ENCODE measurements at regions not wholly inside any gene's neighbourhood (a gene's known extent, or its start where the extent isn't known, plus 50 kb on each side); places are given as distances from the start of the nearest gene placed in this dataset.
"Not testable (repeated sequence)": the region's sequence is repeated elsewhere in the genome, so short reads cannot be mapped to it uniquely, and the experiment has no call there.

DNA sequence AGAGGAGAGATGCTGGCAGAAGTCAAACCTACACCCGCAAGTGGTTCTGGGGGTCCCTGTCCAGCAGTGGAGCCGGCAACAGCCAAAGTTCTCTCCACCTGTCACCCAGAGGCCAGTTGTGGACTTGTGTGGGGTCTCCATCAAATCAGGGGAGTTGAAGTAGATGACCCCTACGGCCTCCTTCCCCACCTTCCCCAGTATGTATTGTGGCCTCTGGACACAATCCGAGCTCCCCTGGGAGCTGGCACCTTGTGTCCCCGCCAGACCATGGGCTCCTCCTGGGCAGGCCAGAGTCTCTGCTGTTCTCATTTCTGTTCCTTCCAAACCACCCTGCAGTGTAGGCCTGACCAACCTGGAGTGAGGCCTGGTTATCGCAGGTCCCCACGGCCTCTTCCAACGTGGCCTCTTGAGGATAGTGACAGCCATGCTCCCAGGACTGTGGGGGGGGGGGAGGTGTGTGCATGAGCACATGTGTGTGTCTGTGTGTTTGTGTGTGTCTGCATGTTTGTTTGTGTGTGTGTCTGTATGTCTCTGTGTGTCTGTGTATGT, 246.4 kb downstream of the MATN1 start:
- DNase-seq, result no peak

DNA sequence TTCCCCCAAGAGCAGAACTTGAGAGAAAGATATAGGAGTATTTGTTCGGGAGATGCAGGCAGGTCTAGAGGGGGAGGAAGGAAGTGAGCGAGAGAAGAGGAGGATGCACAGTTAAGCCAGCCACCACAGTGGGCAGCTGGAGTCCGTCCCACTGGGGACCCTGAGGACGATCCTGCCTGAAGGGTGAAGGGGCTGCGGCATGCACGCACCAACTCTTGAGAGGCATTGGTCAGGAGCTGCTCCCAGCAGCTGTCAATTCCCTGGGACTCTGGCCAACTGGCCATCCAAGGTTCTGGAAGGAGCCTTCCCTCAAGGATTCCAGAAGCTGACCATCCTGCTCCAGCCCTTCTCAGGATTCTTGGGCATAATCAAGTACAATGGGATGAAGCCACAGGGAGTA, 246.9 kb downstream of the MATN1 start:
- DNase-seq, result no peak

GRCh38 chr1:30475966-30476365, 247.4 kb downstream of the MATN1 start:
- DNase-seq, result no peak

DNA sequence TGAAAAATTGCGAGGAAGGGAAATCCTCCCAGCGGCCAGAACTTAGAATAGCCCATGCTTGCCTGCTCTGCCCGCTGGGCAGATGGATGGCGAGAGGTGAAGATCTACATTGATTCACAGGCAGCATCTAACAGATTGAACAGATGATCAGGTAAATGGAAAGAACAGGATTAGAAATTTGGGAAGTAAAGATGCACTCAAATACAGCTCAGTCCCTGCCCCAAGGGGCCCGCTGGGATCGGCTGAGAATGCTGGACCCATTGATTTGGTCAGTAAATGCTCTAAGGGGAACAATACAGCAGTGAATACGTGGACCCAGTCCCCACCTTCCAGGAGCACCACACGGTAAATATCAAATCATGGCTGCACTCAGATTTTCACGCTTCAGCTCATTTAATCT, 248.2 kb downstream of the MATN1 start:
- no peak for DNase-seq

- DNase-seq, result no peak
Observed at GRCh38 chr1:30474818-30475200, 248.6 kb downstream of the MATN1 start.

DNA sequence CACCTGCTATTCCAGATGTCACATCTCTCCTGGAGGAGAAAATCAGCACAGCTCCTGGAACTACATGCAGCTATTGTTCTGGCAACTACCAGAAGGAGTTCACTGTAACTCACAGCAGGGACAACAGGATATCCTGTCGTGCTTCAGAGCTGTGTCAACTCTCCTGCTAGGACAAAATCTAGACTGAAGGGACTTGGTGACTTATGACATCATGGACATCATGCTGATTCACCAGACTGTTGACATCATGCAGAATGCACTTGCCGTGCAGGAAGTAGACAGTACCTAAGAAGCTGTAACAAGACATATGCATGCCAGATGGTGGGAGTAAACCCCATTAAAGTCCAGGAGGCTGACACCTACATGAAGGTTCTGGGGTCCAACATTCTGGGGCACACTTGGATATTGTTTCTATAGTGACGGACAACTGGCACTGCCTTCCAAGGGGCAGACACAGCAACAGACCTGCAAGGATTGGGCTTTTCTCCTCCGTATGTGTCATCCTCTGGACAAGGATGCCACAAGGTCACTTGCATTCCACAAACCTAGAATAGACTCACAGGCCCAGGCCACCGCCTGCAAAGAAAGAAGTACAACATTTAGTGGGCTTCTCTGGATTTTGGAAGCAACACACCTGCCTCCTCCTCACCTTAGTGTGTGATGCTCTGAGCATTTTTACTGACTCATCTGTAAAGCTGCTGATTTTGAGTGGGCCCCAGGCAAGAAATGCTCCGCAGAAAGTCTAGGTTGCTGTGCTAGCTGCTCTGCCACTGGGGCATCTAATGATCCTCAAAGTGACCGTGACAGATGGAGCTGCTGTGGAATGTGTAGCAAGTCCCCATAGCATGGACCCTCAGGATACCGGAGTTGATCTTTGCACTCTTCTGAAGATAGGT, 249.2 kb downstream of the MATN1 start:
- no peak for DNase-seq

GRCh38 chr1:30472526-30472925, 250.9 kb downstream of the MATN1 start:
- DNase-seq, result no peak

- DNase-seq, result no peak
Observed at GRCh38 chr1:30472009-30472408, 251.4 kb downstream of the MATN1 start.

- no peak for DNase-seq
Observed at GRCh38 chr1:30471307-30471706, 252.1 kb downstream of the MATN1 start.

DNA sequence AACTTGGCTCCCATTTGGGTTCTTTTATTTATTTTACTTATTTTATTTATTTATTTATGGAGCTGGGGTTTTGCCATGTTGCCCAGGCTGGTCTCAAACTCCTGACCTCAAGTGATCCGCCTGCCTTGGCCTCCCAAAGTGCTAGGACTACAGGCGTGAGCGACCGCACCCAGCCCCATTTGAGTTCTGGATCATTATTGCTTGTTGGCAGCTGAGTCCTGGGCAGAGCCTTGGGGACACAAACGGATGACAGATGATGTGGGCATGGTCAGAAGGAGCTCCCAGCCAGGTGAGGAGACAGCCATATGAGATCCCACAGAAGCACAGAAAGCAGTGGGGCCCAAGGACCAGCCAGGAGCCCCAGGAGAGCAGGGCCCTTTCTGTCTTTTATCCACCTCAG, 254.0 kb downstream of the MATN1 start:
- DNase-seq, result no peak

DNA sequence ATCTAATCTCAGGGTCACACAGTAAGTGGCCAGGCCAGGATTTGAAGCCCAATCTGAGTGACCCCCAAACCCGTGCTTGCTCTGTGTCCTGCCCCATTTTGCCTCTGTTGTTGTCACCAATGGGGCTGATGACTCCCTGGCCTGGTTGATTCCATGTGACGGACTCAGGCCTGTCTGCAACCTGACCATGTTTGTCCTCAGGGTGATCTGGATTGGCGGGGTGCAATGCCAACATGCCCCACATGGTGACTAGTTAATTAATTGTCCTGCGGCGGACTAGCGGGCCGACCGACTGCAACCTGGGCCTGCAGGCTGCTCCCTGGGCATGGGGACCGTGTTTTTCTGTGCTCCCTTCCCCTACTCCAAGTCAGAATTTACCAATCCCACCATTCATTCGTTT, 256.3 kb downstream of the MATN1 start:
- DNase-seq, result no peak

DNA sequence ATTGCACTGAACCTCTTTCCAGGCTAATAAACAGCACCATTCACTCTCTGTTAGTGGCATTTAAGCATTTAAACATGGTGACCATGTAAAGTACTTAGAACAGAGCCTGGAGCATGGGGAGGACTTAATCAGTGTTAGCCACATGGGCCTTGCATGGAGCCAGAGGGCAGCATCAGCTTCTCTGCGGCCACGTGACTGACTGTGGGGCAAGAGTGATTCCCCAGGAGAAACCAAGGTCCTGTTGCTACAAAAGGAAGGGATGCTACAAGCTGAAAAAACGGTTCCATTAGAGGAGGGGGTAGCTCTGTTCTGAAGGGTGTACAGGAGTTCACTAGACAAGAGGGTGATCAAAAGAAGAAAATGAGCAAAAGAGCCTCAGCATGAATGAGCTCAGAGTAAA, 256.8 kb downstream of the MATN1 start:
- DNase-seq, result no peak

GRCh38 chr1:30466026-30466425, 257.4 kb downstream of the MATN1 start:
- no peak for DNase-seq

DNA sequence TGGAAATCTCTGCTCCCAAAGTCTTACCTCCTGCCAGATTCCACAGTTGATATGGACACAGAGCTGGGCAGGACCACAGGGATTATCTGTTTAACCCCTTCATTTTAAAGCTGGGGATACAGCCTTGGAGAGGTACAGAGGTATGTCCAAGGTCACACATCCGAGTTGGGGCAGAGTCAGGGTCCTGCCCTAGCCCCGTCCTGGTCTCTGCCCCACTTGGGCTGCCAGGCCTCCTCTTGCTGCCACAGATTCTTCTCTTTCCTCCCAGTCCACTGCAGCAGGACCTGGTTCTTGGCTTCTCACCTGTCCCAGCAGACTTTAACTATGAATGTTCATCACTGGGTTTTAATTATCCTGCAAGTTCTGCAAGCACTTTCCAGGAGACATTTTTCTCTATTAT, 258.3 kb downstream of the MATN1 start:
- no peak for DNase-seq

- DNase-seq, result no peak
Observed at GRCh38 chr1:30464187-30464617, 259.2 kb downstream of the MATN1 start.

DNA sequence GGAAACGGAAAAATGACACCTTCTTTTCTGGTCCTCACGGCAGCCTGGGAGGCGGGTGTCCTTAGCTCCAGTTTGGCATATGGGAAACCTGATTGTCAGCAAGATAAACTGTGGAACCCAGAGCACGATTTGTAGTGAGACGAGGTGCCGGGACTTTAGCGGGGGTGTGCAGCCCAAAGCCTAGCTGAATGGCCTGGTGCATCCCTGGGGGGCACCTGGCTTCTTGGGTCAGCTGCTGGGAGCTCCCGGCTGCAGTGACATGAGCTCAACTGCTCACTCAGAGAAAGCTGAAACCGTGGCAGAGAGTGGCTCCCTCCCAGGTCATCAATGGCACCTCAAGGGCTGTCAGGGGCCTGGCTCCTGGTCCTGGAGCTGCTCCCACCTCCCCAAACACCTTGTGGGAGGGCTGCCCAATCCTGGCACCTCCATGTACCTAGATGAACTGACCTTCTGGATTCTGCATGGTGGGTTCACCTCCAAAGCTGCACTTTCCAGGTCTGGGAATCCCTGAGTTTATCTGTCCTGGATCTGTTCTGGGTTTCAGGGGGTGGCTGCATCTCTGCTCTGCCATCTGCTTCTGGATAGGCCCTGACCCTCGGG, 260.5 kb downstream of the MATN1 start:
- DNase-seq, result no peak

- no peak for DNase-seq
Observed at GRCh38 chr1:30462166-30462565, 261.2 kb downstream of the MATN1 start.

GRCh38 chr1:30461640-30462039, 261.7 kb downstream of the MATN1 start:
- no peak for DNase-seq

DNA sequence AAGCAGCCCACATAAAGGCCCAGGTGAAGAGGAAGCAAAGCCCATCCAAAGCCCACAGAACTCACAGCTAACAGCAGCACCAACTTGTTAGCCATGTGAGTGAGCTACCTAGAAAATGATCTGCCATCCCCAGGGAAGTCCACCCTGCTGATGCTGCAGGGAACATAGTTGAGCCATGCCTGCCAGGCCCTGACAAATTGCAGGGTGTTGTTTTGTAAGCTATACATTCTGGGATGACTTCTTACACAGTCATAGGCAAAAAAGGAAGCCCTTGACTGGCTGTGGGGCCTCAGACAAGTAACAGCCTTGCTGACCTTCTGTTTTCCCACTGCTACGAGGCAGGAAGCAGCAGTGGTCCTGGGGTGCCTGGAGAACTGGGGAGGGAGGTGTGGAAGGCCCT, 262.7 kb downstream of the MATN1 start:
- no peak for DNase-seq

DNA sequence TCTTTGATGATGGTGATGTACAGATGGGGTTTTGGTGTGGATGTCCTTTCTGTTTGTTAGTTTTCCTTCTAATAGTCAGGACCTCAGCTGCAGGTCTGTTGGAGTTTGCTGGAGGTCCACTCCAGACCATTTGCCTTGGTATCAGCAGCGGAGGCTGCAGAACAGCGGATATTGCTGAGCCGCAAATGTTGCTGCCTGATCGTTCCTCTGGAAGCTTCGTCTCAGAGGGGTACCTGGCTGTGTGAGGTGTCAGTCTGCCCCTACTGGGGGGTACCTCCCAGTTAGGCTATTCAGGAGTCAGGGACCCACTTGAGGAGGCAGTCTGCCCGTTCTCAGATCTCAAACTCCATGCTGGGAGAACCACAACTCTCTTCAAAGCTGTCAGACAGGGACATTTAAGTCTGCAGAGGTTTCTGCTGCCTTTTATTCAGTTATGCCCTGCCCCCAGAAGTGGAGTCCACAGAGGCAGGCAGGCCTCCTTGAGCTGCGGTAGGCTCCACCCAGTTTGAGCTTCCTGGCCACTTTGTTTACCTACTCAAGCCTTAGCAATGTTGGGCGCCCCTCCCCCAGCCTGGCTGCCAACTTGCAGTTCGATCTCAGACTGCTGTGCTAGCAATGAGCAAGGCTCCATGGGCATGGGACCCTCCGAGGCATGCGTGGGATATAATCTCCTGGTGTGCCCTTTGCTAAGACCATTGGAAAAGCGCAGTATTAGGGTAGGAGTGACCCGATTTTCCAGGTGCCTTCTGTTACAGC, 264.5 kb downstream of the MATN1 start:
- DNase-seq, result not testable (repeated sequence)

DNA sequence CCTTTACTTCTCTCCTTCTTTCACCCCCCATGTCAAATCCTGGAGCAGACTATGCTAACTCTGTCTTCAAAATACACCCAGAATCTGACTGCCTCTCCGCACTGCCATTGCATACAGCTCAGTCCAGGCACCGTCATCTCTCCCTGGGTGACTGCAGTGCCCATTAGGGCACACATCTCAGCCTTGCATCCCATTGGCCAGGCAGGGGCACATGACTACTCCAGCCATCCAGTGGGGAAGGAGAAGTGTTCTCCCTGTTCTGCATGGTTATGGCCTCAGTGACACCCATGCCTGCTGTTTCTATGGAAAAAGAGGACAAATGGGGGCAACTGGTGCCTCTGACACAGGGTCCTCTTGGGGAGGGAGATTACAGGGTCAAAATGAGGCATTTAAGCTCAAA, 270.5 kb downstream of the MATN1 start:
- no peak for DNase-seq

- DNase-seq, result no peak
Observed at GRCh38 chr1:30452170-30452569, 271.2 kb downstream of the MATN1 start.

GRCh38 chr1:30451532-30452125, 271.8 kb downstream of the MATN1 start:
- DNase-seq, result no peak
